MG63 (cell line): ENCODE measurements at regions not wholly inside any gene's neighbourhood (a gene's known extent, or its start where the extent isn't known, plus 50 kb on each side); places are given as distances from the start of the nearest gene placed in this dataset.

Experiments
- DNase-seq: peaks from one replicate; pipeline ENCODE4 v3.0.0-alpha.2; 2020
- H3K27me3 ChIP-seq: fragments of 250-450 bp; sonication (Bioruptor Pico); 2 replicates; pipeline ENCODE4 v1.5.1; 2020; ENCODE audit warnings: mild to moderate bottlenecking, moderate library complexity
- H3K36me3 ChIP-seq: fragments of 250-450 bp; sonication (Bioruptor Pico); 2 replicates; pipeline ENCODE4 v1.5.1; 2020; ENCODE audit warnings: mild to moderate bottlenecking, moderate library complexity
- H3K4me3 ChIP-seq: fragments of 250-450 bp; sonication (Bioruptor Pico); 2 replicates; pipeline ENCODE4 v1.5.1; 2020; ENCODE audit warnings: mild to moderate bottlenecking, moderate library complexity
- H3K9me3 ChIP-seq: fragments of 250-450 bp; sonication (Bioruptor Pico); 2 replicates; pipeline ENCODE4 v1.5.1; 2020; ENCODE audit warnings: mild to moderate bottlenecking, moderate library complexity

DNA sequence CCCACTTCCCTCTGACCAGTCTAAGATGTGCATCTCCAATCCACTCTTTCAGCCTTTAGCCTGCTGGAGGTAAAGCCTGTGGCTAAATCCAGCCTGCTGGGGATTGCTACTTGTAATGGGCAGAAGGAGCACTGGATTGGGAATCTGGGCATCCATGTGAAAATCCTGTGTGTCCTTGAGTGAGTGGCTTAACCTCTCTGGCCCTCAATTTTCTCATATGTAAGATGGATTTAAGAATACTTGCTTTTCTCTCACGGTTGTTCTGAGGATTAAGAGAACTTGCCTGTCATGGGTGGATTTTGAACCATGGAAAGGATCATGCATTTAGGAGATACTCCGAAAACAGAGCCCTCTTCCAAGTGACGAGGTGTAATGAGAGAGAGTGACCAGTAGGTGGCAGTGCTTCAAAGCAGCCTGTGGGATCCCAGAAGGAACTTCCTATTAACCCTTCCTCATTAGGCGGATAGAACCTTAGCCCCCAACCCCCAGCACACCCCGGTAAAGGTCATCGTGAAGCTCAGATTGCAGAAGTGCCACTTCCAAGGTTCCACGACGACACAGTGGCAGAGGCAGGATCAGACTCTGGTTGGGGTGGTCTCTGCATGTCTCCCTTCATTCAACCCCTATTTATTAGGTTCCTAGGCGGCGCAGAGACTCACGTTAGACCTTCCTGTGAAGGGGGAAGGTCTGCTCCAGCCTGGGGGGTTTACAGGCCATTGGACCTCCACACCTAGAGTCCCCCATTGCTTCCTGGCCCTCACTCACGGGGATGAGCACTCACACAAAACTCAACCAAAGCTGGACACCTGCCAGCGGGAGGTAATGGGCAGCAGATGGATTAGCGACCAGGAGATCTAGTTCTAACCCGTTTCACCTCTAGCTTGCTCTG lies 68.7 kb upstream of the ZNF618 start:
- H3K27me3 ChIP-seq = no peaks in the 10 kb centered on the region
- H3K36me3 ChIP-seq = no peaks in the 10 kb centered on the region
- H3K4me3 ChIP-seq = no peak overlapping the region
- peak; percentile 29 for DNase-seq
- no peaks in the 10 kb centered on the region for H3K9me3 ChIP-seq

DNA sequence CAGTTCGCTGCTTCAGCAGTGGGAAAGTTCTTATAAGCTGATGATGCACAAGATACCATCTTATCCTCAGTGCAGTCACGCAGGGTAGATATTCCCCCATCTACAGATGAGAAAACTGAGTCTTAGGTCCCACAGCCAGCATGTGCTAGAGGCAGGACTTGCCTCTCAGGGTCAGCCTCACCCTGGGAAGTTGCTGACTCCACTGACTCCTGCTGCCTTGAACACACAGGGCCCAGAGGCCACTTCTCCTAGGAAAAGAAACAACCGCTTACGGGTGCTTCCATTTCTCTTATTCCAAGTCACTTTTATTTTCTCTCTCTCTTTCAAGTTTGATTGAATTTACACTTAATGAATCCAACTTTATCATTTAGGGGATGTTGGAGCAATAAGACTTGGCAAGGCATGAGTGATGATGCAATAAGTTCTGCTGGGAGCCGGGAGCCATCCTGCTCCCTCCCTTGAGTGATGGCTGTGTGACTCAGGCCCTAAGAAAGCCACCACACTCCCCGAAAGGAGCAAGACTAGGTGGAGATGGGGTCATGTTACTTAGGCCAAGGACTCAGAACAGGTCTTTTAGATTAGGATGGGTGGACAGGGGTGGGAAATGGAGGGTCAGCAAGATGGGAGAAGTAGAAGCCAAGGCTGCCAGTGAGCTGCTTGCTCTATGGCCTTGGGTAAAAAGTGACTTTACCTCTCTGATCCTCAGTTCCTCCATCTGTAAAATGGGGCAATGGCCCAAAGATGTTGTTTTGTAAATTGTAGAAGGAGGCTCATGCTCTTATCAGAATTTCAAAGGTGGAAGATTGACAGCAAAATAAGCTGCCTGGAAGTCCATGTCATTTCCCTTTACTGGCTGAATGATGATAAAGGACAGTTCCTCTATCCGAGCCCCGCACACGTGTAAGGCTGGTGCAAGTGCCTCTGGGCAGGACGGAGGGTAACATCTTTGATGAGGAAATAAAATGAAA lies 67.4 kb upstream of the ZNF618 start:
- H3K27me3 ChIP-seq = no peaks in the 10 kb centered on the region
- 0 out of 2 replicates have a peak, but pooled peaks cover 1% of the 10 kb centered on the region for H3K9me3 ChIP-seq
- no peak overlapping the region for H3K4me3 ChIP-seq
- no peaks in the 10 kb centered on the region for H3K36me3 ChIP-seq
- DNase-seq = peak; percentile 63

DNA sequence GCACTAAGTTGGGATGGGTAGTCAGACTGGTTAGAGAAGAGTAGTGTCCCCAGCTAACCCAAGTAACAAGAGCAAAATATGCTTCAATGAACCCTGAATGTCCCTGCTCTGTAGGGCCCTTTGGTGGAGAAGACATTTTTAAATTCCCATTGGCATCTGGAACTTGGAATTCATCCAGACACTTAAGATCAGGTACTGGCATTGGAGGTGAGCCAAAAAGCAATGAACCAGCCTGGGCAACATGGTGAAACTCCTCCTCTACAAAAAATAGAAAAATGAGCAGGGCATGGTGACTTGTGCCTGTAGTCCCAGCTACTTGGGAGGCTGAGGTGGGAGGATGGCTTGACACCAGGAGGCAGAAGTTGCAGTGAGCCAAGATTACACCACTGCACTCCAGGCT lies 58.9 kb upstream of the ZNF618 start:
- Histone ChIP-seq H3K36me3 (no peaks in the 10 kb centered on the region), H3K4me3 (no peak overlapping the region), H3K27me3 (no peaks in the 10 kb centered on the region), H3K9me3 (peaks cover 7% of the 10 kb centered on the region; the same call in 1 of the 2 replicates)
- no peak for DNase-seq

DNA sequence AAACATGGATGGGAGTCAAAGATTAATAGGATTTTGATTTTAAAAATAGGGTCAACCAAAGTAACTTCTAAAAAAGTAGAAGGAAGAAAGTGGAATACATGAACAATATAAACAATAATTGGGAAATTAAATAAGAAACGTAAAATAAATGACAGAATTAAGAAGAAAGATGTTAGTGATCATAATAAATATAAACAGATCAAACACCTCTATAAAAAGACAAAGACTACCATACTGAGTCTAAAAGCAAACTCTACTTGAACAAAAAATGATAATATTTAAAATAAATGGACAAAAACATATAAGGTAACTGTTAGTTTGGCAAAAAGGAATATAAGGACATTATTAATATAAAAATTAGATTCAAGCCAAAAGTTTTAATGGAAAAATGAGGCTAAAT lies 57.7 kb upstream of the ZNF618 start:
- peaks cover 7% of the 10 kb centered on the region; the same call in 1 of the 2 replicates for H3K9me3 ChIP-seq
- no peaks in the 10 kb centered on the region for H3K36me3 ChIP-seq
- H3K4me3 ChIP-seq = no peak overlapping the region
- no peak for DNase-seq
- H3K27me3 ChIP-seq = no peaks in the 10 kb centered on the region

DNA sequence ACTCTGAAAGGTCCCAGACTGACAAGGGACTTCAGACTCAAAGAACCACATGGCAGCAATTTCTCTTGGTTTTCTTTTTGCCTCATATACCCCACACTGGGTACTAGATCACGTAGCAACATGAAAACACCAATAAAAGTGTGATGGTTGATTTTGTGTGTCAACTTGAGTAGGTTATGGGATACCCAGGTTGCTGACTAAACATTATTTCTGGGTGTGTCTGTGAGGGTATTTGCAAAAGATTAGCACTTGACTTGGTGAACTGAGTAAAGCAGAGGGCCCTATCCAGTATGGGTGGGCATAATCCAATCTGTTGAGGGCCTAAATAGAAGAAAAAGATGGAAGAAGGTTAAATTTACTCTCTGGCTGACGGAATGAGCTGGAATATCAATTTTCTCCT lies 53.8 kb upstream of the ZNF618 start:
- peaks cover 12% of the 10 kb centered on the region for H3K9me3 ChIP-seq
- DNase-seq = no peak
- H3K27me3 ChIP-seq = no peaks in the 10 kb centered on the region
- H3K4me3 ChIP-seq = no peak overlapping the region
- H3K36me3 ChIP-seq = no peaks in the 10 kb centered on the region

DNA sequence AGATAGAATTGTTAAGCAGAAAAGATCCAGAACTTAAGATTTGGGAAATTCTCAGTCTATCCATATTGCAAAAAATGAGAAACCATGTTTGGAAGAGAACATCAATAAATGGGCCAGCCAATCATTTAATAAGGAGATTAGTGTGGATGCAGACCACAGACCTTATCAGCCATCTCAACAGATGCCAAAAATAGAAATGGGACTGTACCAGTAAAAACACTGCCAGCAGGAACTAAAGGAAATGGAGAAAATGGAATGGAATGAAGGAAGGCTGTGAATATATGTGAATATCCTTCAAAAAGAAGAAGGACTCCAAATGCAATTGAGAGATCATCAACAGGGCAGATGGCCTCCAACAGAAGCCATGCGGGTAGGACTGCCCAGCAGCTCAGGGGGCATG lies 52.7 kb upstream of the ZNF618 start:
- no peak overlapping the region for H3K4me3 ChIP-seq
- H3K36me3 ChIP-seq = no peaks in the 10 kb centered on the region
- no peak for DNase-seq
- H3K9me3 ChIP-seq = peaks cover 11% of the 10 kb centered on the region
- no peaks in the 10 kb centered on the region for H3K27me3 ChIP-seq
